GM21367 (cell line): ENCODE measurements at regions not wholly inside any gene's neighbourhood (a gene's known extent, or its start where the extent isn't known, plus 50 kb on each side); places are given as distances from the start of the nearest gene placed in this dataset.

Experiments used
- ATAC-seq: cut with Tn5 transposase; IDR thresholded peaks from one replicate; pipeline ENCODE4 v1.9.1; 2021; ENCODE audit not compliant: unreplicated experiment

DNA sequence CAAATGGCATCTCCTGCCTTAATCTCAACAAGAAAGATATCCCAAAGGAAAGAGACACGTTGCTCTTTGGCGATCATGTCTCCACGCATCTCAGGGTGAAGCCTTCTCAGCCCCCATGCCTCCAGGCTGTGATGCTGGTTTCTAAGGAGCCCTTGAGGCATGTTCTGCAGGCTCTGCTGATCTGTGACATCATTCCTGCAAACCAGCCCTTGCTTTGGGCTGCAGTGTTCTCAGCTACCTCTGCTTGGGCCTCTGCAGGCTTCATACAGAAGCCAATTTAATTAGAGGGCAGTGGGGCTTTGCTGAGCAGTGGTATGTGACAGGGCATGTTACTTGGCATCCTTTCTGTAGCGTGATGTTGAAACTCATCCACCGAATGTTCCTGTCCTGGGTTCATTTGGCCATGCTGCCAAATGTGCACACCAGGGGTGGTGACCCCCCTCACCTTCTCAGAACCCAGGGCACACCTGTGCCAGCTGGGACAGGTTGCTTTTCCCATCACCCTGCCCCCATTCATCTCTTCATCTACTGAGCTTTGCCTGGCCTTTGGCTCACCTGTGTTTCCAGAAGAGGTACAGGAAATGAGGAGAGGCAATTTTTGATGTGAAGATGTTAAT is 230.9 kb downstream of the TEX29 start:
- no peak for ATAC-seq

DNA sequence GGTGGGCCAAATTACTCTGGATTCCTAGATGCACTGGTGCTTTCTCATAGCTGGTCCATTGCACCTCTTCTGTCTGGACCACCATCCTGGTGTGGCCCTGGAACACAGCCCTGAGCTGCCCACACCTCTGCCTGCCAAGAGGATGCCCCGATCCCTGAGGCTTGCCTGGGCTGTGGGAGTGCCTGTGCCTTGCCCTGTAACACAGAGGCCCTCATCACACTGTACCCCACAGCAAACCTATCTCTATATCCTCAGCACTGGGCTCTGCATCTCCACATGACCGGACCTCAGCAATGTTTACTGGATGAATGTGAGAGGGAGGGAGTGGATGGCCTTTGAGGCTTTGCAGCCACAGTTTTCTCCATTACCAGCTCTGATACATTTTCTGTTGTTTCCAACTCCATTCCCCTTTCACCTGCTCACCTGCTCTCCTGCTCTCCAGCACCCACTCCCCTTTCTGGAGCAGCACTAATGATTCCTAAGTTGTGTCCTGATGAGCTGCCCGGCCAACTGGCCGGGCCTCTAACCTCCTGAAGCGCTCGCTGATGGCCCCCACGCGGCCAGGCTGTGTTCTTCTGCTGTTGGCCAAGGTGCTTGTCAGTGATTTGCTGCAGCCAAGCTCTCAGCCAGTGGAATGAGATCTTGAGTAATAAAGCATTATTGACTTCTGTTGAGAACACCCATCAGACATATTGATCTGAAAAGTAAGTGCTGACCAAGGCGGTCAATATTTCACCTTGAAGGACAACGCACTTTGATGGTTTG is 232.6 kb downstream of the TEX29 start:
- no peak for ATAC-seq

- ATAC-seq, result no peak
Observed at GRCh38 chr13:111554539-111555267, 234.3 kb downstream of the TEX29 start.

DNA sequence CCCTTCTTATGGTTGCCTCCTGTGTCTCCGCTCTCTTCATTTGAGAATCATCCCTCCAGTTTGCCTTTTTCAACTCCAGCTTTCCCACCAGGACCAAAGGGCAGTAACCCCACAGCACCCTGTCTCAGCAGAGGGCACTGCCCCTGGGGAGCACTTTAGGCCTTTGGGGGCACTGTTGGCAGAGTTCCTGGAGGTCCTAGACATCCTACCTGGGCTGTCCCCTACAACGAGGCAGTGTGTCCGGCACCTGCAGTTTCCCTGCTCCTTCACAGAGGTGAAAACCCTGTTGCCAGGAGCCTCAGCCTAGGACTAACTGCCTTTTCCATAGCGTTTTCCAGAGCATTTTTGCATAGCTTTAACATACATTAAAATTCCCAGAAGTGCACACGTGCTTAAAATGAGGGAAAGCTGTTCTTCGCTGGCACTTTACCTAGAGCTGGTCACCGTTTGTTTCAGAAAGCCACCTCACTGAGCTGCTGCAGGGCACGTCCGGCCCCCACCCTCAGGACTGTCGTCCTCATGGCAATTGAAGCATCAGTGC is 234.9 kb downstream of the TEX29 start:
- ATAC-seq, result no peak

DNA sequence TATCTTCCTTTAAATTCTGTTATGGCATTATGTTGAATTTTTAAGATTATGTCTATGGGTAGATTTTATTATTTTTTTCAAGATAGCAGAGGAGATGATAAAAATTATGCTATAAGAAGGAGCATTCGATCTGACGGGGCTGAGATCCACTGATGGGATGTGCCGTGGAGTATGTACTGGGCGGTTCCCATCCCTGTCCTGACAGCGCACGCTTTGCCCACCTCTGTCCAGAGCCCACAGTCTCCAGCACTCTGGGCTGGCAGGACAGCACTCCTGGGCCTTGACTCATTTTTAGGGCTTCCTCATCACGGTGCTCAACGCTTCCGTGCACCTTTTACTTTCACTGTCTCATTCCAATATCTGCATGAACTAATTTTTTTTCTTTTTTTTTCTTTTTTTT is 235.5 kb downstream of the TEX29 start:
- ATAC-seq, result no peak

DNA sequence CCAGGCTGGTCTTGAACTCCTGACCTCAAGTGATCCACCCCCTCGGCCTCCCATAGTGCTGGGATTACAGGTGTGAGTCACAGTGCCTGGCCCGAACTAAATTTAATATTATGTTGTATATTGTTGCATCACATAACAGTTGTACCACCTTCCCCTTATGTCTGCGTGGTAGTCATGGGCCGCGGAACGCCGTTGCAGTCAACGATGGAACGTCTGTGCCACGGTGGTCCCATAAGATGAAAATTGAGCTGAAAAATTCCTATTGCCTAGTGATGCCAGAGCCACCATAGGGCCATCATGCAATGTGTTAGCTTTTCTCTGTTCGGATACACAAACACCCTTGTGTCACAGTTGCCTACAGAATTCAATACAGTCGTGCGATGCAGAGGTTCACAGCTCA is 236.1 kb downstream of the TEX29 start:
- ATAC-seq, result no peak

DNA sequence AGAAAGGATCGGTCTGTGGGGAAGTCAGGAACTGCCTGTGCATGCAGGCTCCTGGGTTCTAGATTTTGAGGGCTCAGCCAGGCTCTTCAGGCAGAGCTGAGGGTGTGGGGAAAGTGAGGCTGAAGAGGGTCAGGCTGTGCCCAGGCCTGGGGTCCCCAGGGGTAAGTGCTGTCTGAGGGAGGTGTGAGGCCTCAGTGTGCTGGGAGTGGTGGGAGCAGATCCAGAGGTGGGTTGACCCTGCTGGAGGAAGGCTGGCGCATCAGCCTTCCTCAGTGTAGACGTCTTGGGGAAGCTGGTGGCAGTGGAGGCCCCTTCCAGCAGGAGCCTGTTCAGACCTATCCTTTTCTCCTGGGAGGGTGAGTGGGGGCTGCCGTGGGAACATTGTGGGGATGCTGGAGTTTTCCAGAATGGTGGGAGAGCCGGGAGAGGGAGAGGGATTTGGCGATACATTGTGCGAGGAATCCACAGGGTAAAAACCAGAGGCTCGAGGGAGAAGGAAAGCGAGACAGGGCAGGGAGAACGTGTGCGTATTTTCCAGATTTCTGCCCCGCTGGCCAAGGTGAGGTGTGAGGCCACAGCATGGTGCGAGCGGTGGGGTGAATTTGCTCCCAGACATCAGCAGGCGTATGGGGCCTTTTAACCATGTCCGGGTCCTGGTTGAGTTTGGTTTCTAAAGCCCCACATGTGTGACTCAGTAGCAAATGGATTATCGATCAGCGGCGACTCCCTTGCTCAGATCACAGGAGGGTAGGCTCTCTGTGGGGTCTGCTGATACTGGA is 237.7 kb downstream of the TEX29 start:
- no peak for ATAC-seq

GRCh38 chr13:111558700-111559088 is 238.3 kb downstream of the TEX29 start:
- ATAC-seq, result no peak

DNA sequence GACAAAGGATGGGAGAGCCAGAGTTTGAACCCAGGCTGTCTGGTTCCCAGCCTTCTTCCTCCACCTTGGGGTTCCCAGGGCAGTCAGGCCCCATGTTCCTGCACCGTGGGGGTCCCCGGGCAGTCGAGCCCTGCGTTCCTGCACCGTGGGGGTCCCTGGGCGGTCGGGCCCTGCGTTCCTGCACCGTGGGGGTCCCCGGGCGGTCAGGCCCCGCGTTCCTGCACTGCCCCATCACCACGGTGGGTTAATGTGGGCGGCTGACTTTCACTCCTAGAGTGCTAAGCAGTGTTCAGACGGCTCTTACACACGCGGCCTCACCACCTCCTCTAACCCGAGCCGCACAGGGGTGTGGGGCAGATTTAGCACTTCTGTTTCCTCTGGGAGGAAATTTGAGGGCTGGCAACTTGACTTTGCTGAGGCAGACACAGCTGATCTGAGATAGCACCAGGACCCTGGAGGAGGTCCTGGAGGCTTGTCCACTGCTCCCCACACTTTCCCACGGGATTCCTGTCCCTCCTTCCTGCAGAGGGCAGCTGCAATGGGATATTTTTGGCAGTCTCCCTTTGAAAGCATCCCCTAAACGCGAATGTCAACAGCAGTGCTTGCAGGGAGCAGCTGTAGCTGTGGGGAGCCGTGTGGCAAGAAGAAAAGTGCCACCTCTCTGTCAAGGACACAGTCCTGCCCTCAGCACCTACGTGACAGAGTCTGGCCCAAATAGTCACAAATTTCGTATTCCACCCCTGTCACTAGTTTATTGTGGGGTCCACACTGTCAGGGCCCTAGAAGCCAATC is 239.4 kb downstream of the TEX29 start:
- no peak for ATAC-seq

GRCh38 chr13:111561091-111561781 is 240.8 kb downstream of the TEX29 start:
- no peak for ATAC-seq

DNA sequence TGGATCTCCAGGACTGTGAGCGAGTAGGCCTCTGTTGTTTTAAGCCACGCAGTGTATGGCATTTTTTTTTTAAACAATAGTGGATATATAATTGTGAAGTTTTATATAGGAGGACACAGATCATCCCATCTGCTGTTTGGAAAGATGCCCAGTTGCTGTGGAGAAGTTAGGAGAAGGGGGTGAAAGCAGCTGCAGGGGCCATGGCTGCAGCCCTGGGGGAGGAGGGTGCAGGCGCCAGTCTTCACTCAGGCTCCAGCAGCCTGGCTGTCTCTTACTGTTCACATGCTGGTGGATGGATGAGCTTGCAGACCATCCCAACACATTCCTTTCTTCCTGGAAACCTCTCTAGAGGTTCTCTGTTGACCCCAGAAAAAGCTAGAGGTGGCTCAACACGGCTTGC is 242.3 kb downstream of the TEX29 start:
- ATAC-seq, result no peak

DNA sequence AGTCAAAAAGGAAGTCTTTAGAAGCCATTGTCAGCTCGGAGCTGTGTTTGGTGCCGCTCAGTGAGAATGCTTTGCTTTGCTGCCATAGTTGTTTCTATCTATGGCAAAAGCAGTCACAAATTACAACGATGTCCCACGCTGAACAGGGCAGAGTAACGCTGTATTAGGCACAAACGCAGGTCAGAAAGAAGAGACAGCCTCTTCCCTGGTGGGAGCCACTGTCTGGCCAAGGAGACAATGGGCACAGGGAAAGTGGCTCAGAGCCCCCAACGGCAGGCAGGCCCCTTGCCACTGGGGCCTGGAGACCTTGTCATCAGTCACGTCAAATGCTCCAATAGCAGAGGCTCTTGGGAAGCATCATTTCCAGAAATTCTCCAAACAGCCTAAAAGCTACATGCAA is 244.2 kb downstream of the TEX29 start:
- ATAC-seq, result no peak

GRCh38 chr13:111565400-111565799 is 245.0 kb downstream of the TEX29 start:
- no peak for ATAC-seq

- no peak for ATAC-seq
Observed at GRCh38 chr13:111566567-111566966, 246.1 kb downstream of the TEX29 start.

DNA sequence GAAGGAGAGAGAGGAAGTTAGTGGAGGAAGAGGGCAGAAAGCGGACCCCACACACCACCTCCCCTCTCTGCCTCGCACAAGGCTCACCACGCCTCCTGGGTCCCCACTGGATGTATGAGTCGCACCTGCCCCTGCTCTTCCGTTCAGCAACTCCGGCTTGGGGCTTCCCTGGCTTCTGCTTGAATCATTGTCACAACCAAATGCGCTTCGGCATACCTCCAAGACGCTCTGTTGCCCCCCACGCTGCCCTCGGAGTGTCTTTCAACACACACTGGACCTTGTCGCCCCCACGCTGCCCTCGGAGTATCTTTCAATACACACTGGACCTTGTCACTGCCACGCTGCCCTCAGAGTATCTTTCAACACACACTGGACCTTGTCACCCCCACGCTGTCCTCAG is 247.2 kb downstream of the TEX29 start:
- ATAC-seq, result no peak

- ATAC-seq, result no peak
Observed at GRCh38 chr13:111568290-111568689, 247.8 kb downstream of the TEX29 start.

- no peak for ATAC-seq
Observed at GRCh38 chr13:111570911-111571310, 250.5 kb downstream of the TEX29 start.

GRCh38 chr13:111572956-111573761 is 252.7 kb downstream of the TEX29 start:
- ATAC-seq, result no peak

GRCh38 chr13:111573801-111574200 is 253.4 kb downstream of the TEX29 start:
- ATAC-seq, result no peak
